Right lobe of liver (tissue), 6 donors: ENCODE measurements at regions not wholly inside any gene's neighbourhood (a gene's known extent, or its start where the extent isn't known, plus 50 kb on each side); places are given as distances from the start of the nearest gene placed in this dataset.

Experiments
- ATAC-seq, 4 donors: fragments of 200-7000 bp; cut with Tn5 transposase; one replicate each; pipeline ENCODE4 v1.9.1; 2020; ENCODE audit warnings: mild to moderate bottlenecking in 4 of 4, moderate library complexity in 4 of 4
- DNase-seq, 3 donors: peaks; one replicate each; pipeline ENCODE4 v3.0.0-alpha.2; 2020
- H3K27ac ChIP-seq, 3 donors: fragments of 200-600 bp; one replicate each; pipeline ENCODE4 v1.8.0; 2022
- H3K27me3 ChIP-seq, 2 donors: fragments of 200-600 bp; one replicate each; pipeline ENCODE4 v1.8.0; 2022
- H3K36me3 ChIP-seq, 4 donors: fragments of 200-600 bp; sonication (generic) in 1 of 4; one replicate each; pipeline versions ENCODE4 v1.5.1 to v1.8.0; 2017 to 2022; ENCODE audit warnings: control low read depth in 1 of 4
- H3K4me1 ChIP-seq, 4 donors: fragments of 200-600 bp; sonication (generic) in 1 of 4; one replicate each; pipeline versions ENCODE4 v1.5.1 to v1.8.0; 2017 to 2022; ENCODE audit warnings: control low read depth in 1 of 4
- H3K4me3 ChIP-seq, 3 donors: fragments of 200-600 bp; one replicate each; pipeline ENCODE4 v1.8.0; 2022
- H3K9me3 ChIP-seq, 4 donors: fragments of 200-600 bp; sonication (generic) in 1 of 4; one replicate each; pipeline versions ENCODE4 v1.5.1 to v1.8.0; 2017 to 2022; ENCODE audit warnings: control low read depth in 1 of 4
- POLR2A ChIP-seq: fragments of 450-650 bp; IDR thresholded peaks from one replicate; pipeline ENCODE4 v1.6.1; 2017; ENCODE audit warnings: antibody characterized with exemption, mild to moderate bottlenecking
- WGBS: methylation state at CpG from one replicate; pipeline ENCODE4 v1.1.6; 2018; ENCODE audit warnings: low coverage, low lambda C conversion rate; ENCODE audit not compliant: insufficient coverage; ENCODE audit errors: missing lambda C conversion rate; 5-methylcytosine and 5-hydroxymethylcytosine counted together
- intact Hi-C, 2 donors: fragments of 100-400 bp; cut with DNase I; formaldehyde crosslinking; loops; one replicate each; pipeline versions ENCODE4 v1.11.2 to v1.14.1; 2022
- TF ChIP-seq, protein P1 (sequence below), 4 donors: fragments of 200-600 bp in 3 of 4; fragments of 450-650 bp in 1 of 4; IDR thresholded peaks; one replicate each; pipeline versions ENCODE4 v1.5.1 to v1.8.0; 2016 to 2022; ENCODE audit warnings: antibody characterized with exemption in 4 of 4, mild to moderate bottlenecking in 2 of 4
- donor health status: DM: no; HTN: yes; CAD: no.
- donor health status: DM: no; HTN: no; CAD: no.
- donor health status: DM: no; HTN: no; CAD: no.
- donor health status: DM: no; HTN: yes; CAD: no.
- donor health status: DM: no; HTN: yes; CAD: no.

DNA sequence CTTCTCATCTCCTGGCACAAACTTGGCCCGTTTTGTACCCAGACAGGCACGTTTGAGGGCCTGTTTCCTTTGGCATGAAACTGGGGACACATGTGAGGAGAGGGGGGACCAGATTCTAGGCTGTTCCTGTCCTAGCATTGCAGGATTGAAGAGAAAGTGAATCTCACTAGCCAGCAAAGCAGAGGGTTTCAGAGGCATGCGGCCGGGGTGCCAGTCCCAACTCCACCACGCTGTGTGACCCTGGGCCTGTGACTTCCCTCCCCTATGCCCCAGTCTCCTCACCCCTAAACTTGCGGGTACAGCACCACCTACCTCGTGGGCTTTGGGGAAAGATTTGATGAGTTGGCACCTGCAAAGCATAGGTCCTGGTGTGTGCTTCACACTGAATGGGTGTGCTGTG is 53.5 kb upstream of the CIBAR2 start:
- Histone ChIP-seq H3K36me3 (no peaks in the 10 kb centered on the region), H3K27me3 (no peaks in the 10 kb centered on the region), H3K4me1 (peaks cover 0 to 40% (median 13%) of the 10 kb centered on the region in 4 donors), H3K27ac (no peak overlapping the region), H3K4me3 (no peak overlapping the region), H3K9me3 (no peaks in the 10 kb centered on the region)
- ATAC-seq (no peak), DNase-seq (peak in 1 of 3 donors; percentile 27)
- TF ChIP-seq, protein P1, sequence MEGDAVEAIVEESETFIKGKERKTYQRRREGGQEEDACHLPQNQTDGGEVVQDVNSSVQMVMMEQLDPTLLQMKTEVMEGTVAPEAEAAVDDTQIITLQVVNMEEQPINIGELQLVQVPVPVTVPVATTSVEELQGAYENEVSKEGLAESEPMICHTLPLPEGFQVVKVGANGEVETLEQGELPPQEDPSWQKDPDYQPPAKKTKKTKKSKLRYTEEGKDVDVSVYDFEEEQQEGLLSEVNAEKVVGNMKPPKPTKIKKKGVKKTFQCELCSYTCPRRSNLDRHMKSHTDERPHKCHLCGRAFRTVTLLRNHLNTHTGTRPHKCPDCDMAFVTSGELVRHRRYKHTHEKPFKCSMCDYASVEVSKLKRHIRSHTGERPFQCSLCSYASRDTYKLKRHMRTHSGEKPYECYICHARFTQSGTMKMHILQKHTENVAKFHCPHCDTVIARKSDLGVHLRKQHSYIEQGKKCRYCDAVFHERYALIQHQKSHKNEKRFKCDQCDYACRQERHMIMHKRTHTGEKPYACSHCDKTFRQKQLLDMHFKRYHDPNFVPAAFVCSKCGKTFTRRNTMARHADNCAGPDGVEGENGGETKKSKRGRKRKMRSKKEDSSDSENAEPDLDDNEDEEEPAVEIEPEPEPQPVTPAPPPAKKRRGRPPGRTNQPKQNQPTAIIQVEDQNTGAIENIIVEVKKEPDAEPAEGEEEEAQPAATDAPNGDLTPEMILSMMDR (IDR thresholded peaks at IDR 0.05): no peak
- no peak for TF ChIP-seq POLR2A
- intact Hi-C loops: no loop called here
- WGBS: 50% methylated on average over 1 of the region's 7 CpGs

DNA sequence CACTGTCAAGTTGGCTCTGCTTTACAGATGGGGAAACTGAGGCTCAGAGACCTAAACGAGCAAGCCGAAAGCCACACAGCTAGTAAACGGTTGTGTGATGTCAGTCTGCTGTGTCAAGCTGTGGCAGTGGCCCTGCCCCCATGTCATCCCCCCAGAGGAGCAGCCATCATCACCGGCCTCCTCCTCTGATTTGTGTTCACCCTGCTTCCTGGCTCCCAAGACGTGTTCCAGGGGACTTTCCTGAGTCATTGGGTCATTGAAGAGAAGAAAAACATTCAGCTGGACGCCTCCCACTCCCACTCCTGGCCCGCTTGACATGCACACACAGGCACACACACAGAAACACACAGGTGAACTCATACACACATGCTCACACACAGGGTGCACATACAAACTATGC is 54.0 kb upstream of the CIBAR2 start:
- TF ChIP-seq, protein P1 (IDR thresholded peaks at IDR 0.05): no peak
- TF ChIP-seq POLR2A: no peak
- intact Hi-C loops: no loop called here
- H3K27ac ChIP-seq: peak overlapping the region in 1 of 3 donors; percentile 83
- no peaks in the 10 kb centered on the region for H3K9me3 ChIP-seq
- no peak for ATAC-seq
- H3K4me3 ChIP-seq: no peak overlapping the region
- no peaks in the 10 kb centered on the region for H3K27me3 ChIP-seq
- H3K36me3 ChIP-seq: no peaks in the 10 kb centered on the region
- 63% methylated on average over 4 of the region's 7 CpGs for WGBS
- peak in 1 of 3 donors; percentile 30 for DNase-seq
- H3K4me1 ChIP-seq: peaks cover 0 to 42% (median 11%) of the 10 kb centered on the region in 4 donors

DNA sequence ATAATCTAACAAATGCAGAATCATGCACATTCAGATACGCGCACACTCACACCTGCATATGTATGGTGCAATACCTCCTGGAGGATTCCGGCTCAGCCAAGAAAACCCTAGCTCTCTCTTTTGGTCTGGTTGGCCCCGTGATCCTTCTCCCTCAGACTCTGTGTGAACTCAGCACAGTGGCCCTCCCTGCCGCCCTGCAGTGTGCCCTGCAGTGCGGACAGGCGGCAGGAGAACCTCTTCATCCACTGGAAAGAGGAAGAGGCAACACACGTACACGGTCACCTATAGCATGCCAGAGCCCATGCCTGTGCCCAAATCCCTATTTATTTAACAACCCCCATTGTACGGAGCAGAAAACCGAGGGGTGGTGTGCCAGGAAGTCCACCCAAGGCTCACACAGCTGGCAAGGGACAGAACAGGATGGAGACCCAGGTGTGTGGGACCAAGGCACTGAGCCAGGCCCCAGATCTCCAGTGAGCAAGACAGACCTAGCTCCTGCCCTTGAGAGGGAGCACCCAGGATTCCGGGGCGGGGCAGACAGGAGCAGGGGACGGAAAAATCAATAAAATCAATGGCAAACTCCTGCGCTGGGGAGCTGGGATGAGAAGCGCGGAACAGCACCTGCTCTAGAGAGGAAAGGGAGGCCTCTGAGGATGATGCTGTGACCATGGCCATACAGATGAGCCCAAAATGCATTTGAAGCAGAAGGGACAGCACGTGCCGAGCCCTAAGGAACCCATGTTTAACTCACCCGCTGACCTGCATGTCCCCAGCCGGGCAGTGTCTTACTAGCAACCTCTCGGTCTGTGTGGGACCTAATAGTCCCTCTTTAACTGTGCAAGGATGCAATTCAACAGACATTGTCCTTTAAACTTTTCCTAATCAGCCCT is 54.7 kb upstream of the CIBAR2 start:
- 30% methylated on average over 21 of the region's 22 CpGs for WGBS
- intact Hi-C loops: no loop called here
- peak overlapping the region in 1 of 3 donors; percentile 65 for H3K4me3 ChIP-seq
- peak in 2 of 3 donors; percentile 80 to 83 for DNase-seq
- peak; percentile 45 to 70 (median 68) for ATAC-seq
- H3K4me1 ChIP-seq: peaks cover 0 to 48% (median 10%) of the 10 kb centered on the region in 4 donors
- H3K9me3 ChIP-seq: no peaks in the 10 kb centered on the region
- TF ChIP-seq, protein P1 (IDR thresholded peaks at IDR 0.05): no peak
- no peak for TF ChIP-seq POLR2A
- H3K27me3 ChIP-seq: no peaks in the 10 kb centered on the region
- peak overlapping the region in 2 of 3 donors; percentile 4 to 83 for H3K27ac ChIP-seq
- H3K36me3 ChIP-seq: no peaks in the 10 kb centered on the region

DNA sequence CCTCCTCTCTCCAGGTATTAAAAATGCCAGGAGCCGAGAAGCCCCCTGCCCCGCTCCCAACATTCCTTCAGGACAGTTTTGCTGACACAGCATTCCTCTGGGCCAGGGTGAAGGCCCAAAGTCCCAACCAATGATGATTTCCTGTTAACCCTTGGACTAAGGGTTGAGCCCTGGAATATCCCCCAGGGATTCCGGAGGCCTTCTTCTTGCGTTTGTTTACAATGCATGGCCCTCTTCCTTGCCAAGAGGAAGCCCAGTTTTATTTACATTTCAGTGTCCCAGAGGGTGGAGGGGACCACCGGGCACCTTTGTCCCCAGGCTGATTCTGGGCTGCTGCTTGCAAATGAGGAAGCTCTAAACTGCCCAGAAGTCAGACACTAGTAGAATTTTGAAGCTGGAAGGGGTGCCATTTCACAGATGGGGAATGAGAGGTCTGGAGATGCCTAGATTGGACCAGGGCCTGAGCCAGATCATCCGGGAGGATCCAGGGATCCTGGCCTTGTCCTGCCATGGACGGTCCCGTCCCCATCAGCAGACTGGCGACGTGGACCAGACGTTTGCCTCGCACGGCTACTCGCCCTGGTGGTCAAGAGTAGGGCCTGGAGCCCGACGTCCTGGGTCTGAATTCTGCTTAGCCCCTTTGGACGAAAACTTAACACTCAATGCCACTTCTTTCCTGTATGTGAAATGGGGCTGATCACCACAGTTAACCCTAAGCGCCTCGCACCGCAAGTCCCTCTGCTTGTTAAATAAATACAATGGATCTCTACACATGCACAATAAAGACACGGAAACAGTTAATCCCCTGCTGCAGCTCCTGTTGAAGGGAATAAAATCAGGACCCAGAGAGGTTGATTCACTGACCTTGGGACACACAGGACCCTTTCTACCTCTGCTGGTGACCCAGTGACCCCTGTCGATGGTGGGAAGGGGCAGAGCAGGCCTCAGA is 55.6 kb upstream of the CIBAR2 start:
- TF ChIP-seq POLR2A: no peak
- TF ChIP-seq, protein P1 (IDR thresholded peaks at IDR 0.05): no peak
- DNase-seq (peak in 2 of 3 donors; percentile 59 to 72), ATAC-seq (peak; percentile 37 to 63 (median 52))
- H3K36me3 ChIP-seq: no peaks in the 10 kb centered on the region
- H3K27ac ChIP-seq: peak overlapping the region in 2 of 3 donors; percentile 4 to 83
- H3K4me3 ChIP-seq: peak overlapping the region; percentile 41 to 65 (median 49)
- intact Hi-C loops: no loop called here
- H3K9me3 ChIP-seq: no peaks in the 10 kb centered on the region
- 27% methylated on average over 12 of the region's 22 CpGs for WGBS
- peaks cover 0 to 57% (median 11%) of the 10 kb centered on the region in 4 donors for H3K4me1 ChIP-seq
- no peaks in the 10 kb centered on the region for H3K27me3 ChIP-seq
